Hematopoietic multipotent progenitor cell treated with erythropoietin and hydrocortisone succinate and interleukin-3 and kit ligand, for 4 days (in vitro differentiated cells): ENCODE measurements at regions not wholly inside any gene's neighbourhood (a gene's known extent, or its start where the extent isn't known, plus 50 kb on each side); places are given as distances from the start of the nearest gene placed in this dataset.

Experiments
- DNase-seq: peaks from one replicate; pipeline ENCODE4 v3.0.0-alpha.2; 2015

- DNase-seq: no peak
Observed at GRCh38 chr13:109586509-109587346, 199.7 kb downstream of the IRS2 start.

GRCh38 chr13:109584844-109585361 lies 201.5 kb downstream of the IRS2 start:
- DNase-seq: no peak

- DNase-seq: no peak
Observed at GRCh38 chr13:109577191-109577700, 209.1 kb downstream of the IRS2 start.

- no peak for DNase-seq
Observed at GRCh38 chr13:109576331-109576813, 210.0 kb downstream of the IRS2 start.

- no peak for DNase-seq
Observed at GRCh38 chr13:109575821-109576220, 210.6 kb downstream of the IRS2 start.

GRCh38 chr13:109572389-109572788 lies 214.0 kb downstream of the IRS2 start:
- no peak for DNase-seq

GRCh38 chr13:109569958-109570711 lies 216.2 kb downstream of the IRS2 start:
- peak; percentile 47 for DNase-seq

- no peak for DNase-seq
Observed at GRCh38 chr13:109568339-109568818, 218.0 kb downstream of the IRS2 start.

GRCh38 chr13:109567315-109567714 lies 219.1 kb downstream of the IRS2 start:
- DNase-seq: no peak

- DNase-seq: no peak
Observed at GRCh38 chr13:109565877-109566276, 220.5 kb downstream of the IRS2 start.

- DNase-seq: no peak
Observed at GRCh38 chr13:109548374-109548773, 238.0 kb downstream of the IRS2 start.

- DNase-seq: no peak
Observed at GRCh38 chr13:109547942-109548341, 238.4 kb downstream of the IRS2 start.

- DNase-seq: no peak
Observed at GRCh38 chr13:109545931-109546330, 240.5 kb downstream of the IRS2 start.

GRCh38 chr13:109541081-109541480 lies 245.3 kb downstream of the IRS2 start:
- DNase-seq: no peak

- no peak for DNase-seq
Observed at GRCh38 chr13:109537584-109537983, 248.8 kb downstream of the IRS2 start.

- no peak for DNase-seq
Observed at GRCh38 chr13:109533350-109533749, 253.0 kb downstream of the IRS2 start.

- no peak for DNase-seq
Observed at GRCh38 chr13:109529964-109530363, 256.4 kb downstream of the IRS2 start.

- DNase-seq: no peak
Observed at GRCh38 chr13:109521719-109522118, 264.7 kb downstream of the IRS2 start.

GRCh38 chr13:109517517-109517916 lies 268.9 kb downstream of the IRS2 start:
- no peak for DNase-seq

- DNase-seq: no peak
Observed at GRCh38 chr13:109516186-109516585, 270.2 kb downstream of the IRS2 start.

- no peak for DNase-seq
Observed at GRCh38 chr13:109510013-109510412, 276.4 kb downstream of the IRS2 start.

- DNase-seq: no peak
Observed at GRCh38 chr13:109509154-109509900, 277.1 kb downstream of the IRS2 start.
